ENCODE measurements at regions not wholly inside any gene's neighbourhood (a gene's known extent, or its start where the extent isn't known, plus 50 kb on each side); places are given as distances from the start of the nearest gene placed in this dataset.
"Not testable (repeated sequence)": the region's sequence is repeated elsewhere in the genome, so short reads cannot be mapped to it uniquely, and the experiment has no call there.

DNA sequence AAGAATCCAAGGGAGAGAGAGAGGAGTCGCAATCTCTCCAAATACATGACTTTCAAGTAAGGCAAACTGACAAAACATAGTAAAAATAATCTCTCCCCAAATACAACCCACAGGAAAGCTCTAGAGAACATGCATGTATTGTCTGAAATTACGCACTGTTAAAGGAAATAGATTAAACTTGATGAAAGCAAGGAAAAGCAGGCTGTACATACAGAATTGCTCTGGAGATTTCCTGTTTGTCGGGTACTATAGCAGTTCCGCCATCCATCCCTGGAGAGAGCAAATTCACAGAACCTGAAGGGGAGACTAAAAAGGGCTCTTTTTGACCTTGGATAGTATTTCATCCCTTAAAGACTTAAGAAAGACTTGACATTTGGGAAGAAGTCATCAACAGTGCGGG lies 170.2 kb upstream of the BET1 start:
- DNase-seq (ENCODE audit: low read depth) = no peak

DNA sequence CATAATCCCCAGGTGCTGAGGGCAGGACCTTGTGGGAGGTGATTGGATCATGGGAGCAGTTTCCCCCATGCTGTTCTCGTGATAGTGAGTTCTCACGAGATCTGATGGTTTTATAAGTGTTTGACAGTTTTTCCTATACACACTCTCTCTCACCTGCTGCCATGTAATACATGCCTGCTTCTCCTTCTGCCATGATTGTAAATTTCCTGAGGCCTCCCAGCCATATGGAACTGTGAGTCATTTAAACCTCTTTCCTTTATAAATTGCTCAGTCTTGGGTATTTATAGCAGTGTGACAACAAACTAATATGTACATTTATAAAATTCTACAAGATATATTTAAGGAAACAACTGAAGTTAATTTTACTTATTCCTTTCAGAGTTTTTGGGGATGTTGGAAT lies 170.8 kb upstream of the BET1 start:
- DNase-seq (ENCODE audit: low read depth) = no peak

GRCh38 chr7:94176694-94177200 lies 172.6 kb upstream of the BET1 start:
- DNase-seq (ENCODE audit: low read depth) = no peak

DNA sequence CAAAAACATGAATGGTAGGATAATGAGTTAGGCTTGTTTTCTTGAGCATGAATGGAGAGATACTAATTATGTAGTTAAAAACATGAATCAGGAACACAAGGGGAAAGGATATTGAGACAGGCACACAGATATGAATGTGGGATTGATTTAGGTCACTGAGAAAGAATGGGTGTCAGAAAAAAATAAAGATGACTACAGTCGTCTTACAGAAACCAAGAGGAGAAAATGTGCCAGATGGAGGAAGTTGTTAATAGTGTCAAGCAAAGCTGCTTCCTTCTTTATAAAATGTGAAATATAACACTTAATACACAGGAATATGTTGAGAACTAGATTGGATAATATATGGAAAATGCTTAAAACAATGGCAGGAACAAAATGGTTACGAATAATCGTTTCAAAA lies 173.3 kb upstream of the BET1 start:
- no peak for DNase-seq (ENCODE audit: low read depth)

DNA sequence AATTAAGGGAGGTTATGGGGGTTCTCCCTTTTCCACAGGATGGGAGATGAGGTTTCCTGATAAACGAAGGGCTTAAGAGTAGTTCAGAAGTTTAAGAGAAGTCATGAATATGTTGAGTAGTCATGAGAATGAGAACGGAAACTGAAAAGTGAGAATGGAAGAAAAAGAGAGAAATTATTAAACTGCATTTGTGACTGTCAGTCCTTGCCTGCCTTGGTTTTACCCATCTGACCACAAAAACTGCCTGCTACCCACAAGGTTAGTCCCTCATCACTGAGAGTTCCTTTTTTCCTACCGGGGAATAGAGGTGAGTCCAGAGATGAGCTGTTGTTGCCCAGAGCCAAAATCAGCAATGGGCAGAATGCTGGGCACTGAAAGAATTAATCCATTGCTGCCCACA lies 174.1 kb upstream of the BET1 start:
- DNase-seq (ENCODE audit: low read depth) = no peak

GRCh38 chr7:94179466-94179865 lies 175.3 kb upstream of the BET1 start:
- DNase-seq (ENCODE audit: low read depth) = no peak

DNA sequence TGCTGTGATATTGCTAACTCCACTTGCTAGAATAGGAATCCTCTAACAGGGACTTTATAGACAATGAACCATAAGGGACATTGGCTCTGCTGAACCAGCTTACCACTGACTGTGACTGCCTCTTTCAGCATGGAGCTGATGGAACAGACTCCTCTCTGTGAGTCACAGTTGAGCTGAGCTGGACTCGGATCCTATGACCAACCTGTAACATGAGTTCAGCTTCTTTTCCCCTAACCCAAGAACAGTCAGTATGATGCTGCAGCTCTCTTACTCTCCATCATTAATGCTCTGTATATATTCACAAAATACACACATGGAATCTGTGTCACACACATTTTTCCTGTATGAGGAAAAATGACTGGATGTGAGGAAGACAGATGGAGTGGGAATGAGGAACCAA lies 177.9 kb upstream of the BET1 start:
- no peak for DNase-seq (ENCODE audit: low read depth)

- no peak for DNase-seq (ENCODE audit: low read depth)
Observed at GRCh38 chr7:94182721-94183120, 178.6 kb upstream of the BET1 start.

DNA sequence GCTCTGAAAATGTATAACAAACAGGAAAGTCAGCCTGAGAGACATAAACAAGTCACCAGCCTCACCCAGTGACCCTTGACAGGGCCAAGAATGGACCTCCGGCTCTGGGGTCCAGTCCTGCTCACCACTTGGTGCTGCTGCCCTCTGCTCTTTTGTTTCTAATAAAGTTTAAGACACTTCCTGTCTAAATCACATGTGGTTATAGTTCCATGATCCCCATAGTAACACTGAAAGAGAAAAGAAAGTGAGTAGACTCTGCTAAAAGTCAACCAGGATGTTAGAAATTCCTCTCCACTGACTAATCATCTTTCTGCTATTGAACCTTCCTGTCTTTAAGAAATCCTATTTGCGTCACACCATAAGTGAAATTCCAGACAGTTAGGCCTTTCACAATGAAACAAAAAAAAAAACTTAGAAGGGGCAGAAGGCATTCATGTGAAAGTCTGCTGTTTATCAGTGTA lies 179.2 kb upstream of the BET1 start:
- DNase-seq (ENCODE audit: low read depth) = no peak

- DNase-seq (ENCODE audit: low read depth) = no peak
Observed at GRCh38 chr7:94183891-94184290, 179.7 kb upstream of the BET1 start.

DNA sequence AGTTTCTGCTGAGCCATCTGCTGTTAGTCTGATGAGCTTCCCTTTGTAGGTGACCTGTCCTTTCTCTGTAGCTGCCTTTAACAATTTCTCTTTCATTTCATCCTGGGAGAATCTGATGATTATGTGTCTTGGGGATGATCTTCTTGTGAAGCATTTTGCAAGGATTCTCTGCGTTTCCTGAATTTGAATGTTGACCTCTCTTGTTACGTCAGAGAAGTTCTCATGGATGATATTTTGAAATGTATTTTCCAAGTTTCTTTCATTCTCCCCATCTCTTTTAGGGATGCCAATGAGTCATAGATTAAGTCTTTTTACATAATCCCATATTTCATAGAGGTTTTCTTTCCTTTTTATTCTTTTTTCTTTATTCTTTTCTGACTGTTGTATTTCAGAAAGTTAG lies 184.2 kb upstream of the BET1 start:
- DNase-seq (ENCODE audit: low read depth) = no peak

DNA sequence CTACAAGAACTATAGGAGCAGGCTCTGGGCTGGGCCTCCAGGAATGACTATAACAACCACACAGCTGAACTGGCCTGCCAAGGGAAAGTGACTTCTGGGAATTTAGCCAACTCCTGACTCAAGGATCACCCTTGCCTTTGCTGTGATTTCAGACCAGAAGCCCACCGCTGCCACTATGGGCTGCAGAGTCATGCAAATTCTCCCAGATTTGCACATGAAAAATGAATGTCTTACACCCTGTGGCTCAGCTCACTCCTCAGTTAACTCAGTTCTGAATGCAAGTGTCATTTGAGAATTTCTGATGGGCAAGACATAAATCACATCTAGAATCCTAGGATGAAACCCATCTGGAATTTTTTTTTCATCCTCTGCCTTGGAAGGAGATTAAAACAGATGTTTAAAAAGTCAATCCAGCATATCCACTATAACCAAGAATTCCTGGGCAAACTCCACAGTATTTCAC lies 186.5 kb upstream of the BET1 start:
- no peak for DNase-seq (ENCODE audit: low read depth)

- DNase-seq (ENCODE audit: low read depth) = not testable (repeated sequence)
Observed at GRCh38 chr7:94194426-94194825, 190.3 kb upstream of the BET1 start.

- no peak for DNase-seq (ENCODE audit: low read depth)
Observed at GRCh38 chr7:94195201-94195600, 191.0 kb upstream of the BET1 start.

DNA sequence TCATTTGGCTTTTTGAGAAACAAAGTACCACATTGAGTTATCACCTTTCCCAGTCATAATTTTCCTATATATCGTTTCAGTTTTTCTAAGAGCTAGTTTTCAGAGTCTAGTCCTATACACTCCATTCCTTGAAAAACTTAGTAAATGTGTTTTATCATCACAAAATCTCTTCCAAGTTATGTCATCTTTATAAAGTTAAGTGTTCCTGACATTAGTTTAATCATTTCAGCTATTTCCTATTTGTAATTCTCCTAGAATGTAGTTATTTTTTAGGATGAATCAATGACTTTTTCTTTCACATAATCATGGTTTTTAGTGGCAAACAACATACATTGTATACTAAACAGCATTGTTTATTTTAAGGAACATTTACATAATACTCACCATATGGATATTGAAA lies 191.7 kb upstream of the BET1 start:
- no peak for DNase-seq (ENCODE audit: low read depth)

DNA sequence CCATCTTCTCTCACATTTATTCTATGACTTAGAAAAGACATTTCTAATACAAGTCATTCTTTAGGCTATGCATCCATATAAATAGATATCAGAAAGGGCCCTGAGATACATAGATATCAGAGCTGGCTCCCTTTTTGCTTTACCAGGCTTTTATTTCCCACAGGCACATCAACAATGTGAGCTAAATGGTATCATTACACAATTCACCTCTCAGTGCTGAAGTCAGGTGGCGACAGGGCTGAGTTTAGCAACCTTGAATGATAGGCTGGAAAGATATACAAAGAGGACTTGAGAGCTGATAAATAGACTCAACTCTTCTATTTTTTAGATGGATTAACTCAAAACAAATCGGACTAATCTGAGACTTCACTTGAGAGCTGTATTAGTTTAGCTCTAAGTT lies 189.2 kb upstream of the COL1A2 start:
- DNase-seq (ENCODE audit: low read depth) = no peak

GRCh38 chr7:94206295-94206694 lies 188.4 kb upstream of the COL1A2 start:
- no peak for DNase-seq (ENCODE audit: low read depth)

DNA sequence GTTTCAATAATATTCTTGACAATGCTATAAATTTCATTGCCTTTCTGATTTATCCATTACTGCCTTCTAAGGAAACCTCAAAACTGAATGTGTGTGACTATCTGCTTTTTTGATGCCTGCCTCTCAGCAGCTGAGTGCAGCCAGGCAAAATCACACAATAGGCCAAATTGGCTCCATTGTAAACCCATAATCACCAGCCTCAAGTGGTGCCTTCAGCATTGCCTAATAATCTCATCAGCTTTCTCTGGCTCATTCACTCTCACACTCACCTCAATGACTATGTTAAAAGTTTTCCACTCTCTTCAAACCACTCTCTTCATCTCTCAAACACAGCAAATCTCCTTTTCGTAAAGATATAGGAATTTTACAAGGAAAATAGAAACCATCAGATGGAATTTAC lies 182.5 kb upstream of the COL1A2 start:
- no peak for DNase-seq (ENCODE audit: low read depth)

- DNase-seq (ENCODE audit: low read depth) = no peak
Observed at GRCh38 chr7:94216944-94217461, 177.7 kb upstream of the COL1A2 start.

DNA sequence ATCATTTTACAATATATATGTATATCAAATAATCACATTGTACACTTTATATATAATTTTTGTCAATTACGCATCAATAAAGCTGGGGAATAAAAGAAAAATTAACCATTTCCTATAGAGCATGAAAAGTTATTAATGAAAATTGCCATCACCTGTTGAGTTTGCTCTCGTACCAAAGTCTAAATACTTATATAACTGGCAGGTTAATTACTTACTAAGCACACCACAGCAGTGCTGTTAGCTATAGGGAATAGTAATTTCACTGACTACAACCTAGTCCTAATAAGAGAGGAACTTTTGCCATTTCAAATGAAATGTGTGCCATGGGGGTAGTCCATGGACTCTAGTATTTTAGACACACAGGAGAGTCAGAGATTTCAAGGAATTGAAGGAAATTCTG lies 176.9 kb upstream of the COL1A2 start:
- no peak for DNase-seq (ENCODE audit: low read depth)

DNA sequence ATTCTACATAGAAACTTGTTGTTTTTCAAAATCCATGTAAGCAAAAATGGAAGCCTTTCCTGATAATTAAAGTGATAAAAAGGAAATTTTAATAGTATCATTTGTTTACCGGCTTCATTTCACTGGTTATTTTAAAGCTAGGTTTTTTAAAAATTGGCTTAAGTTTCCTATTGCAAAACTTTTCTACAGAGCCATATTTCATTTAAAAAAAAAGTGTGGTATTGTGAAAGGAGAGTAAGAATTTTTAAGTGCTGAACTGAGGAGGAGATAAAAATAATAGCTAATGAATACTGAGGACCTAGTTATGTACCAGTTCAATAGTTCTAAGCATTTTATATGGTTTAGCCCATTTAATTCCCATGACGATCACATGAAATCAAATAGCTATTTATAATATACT lies 172.2 kb upstream of the COL1A2 start:
- DNase-seq (ENCODE audit: low read depth) = no peak

GRCh38 chr7:94223375-94224084 lies 171.2 kb upstream of the COL1A2 start:
- no peak for DNase-seq (ENCODE audit: low read depth)

DNA sequence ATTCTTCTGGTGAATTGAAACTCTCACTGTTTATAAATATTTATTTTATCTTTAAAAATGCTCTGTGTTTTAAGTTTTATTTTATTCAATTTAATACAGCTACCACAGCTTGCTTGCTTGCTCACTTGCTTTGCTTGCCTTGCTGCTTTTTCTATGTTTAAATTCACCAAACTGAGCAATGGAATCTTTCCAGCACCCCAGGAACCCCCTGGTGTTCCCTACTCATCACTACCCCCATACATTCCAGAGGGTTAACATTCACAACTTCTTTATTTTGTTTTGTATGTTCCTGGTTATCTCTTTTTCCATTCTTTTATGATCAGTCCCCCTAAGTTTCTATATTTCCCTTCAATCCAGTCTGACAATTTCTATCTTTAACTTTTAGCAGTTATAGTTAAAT lies 166.5 kb upstream of the COL1A2 start:
- DNase-seq (ENCODE audit: low read depth) = no peak

GRCh38 chr7:94228678-94229077 lies 166.0 kb upstream of the COL1A2 start:
- no peak for DNase-seq (ENCODE audit: low read depth)
